ENCODE measurements at regions not wholly inside any gene's neighbourhood (a gene's known extent, or its start where the extent isn't known, plus 50 kb on each side); places are given as distances from the start of the nearest gene placed in this dataset.

DNA sequence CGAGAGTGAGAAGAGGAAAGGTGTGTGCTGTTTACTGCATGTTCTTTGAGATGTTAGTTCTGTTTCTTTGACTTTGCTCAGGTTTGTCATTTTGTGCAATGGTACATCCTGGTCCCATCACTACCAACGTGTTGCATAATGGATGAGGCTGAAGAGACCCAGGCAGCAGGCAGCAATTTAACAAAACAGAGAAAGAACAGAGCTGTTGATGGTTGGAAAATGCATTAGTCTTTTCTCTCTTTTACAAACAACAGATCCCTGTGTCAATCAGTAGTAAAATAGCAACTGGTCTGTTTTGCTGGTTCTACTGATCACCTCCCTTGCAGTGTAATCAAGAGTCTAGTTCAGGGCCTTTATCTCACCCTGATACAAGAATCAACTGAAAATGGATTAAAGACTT, 64.8 kb upstream of the LIMCH1 start:
- H3K27ac ChIP-seq (ENCODE audit: low read length) = no peak overlapping the region
- H3K36me3 ChIP-seq (replicated peaks; ENCODE audit: low read depth, low read length) = no peaks in the 10 kb centered on the region
- no peak overlapping the region for H3K4me2 ChIP-seq (ENCODE audit: low read length)
- H3K4me3 ChIP-seq (ENCODE audit: low read length) = no peak overlapping the region
- H4K20me1 ChIP-seq (ENCODE audit: insufficient read depth, low read length) = no peaks in the 10 kb centered on the region
- H2AFZ ChIP-seq (ENCODE audit: low read depth, low read length) = no peak overlapping the region
- peaks cover 15% of the 10 kb centered on the region; the same call in 1 of the 2 replicates for H3K27me3 ChIP-seq (ENCODE audit: low read depth, low read length)
- TF ChIP-seq, protein P1, sequence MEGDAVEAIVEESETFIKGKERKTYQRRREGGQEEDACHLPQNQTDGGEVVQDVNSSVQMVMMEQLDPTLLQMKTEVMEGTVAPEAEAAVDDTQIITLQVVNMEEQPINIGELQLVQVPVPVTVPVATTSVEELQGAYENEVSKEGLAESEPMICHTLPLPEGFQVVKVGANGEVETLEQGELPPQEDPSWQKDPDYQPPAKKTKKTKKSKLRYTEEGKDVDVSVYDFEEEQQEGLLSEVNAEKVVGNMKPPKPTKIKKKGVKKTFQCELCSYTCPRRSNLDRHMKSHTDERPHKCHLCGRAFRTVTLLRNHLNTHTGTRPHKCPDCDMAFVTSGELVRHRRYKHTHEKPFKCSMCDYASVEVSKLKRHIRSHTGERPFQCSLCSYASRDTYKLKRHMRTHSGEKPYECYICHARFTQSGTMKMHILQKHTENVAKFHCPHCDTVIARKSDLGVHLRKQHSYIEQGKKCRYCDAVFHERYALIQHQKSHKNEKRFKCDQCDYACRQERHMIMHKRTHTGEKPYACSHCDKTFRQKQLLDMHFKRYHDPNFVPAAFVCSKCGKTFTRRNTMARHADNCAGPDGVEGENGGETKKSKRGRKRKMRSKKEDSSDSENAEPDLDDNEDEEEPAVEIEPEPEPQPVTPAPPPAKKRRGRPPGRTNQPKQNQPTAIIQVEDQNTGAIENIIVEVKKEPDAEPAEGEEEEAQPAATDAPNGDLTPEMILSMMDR (IDR thresholded peaks at IDR 0.05; ENCODE audit: low read depth, low read length) = no peak
- TF ChIP-seq EZH2phosphoT487 (IDR thresholded peaks at IDR 0.05; ENCODE audit: low read depth) = no peak
- no peak overlapping the region for H3K9ac ChIP-seq (ENCODE audit: low read length)
- H3K4me1 ChIP-seq (ENCODE audit: low read length) = no peaks in the 10 kb centered on the region
- H3K79me2 ChIP-seq (ENCODE audit: low read length) = no peaks in the 10 kb centered on the region
- H3K9me3 ChIP-seq (ENCODE audit: insufficient read depth, low read length) = no peaks in the 10 kb centered on the region

DNA sequence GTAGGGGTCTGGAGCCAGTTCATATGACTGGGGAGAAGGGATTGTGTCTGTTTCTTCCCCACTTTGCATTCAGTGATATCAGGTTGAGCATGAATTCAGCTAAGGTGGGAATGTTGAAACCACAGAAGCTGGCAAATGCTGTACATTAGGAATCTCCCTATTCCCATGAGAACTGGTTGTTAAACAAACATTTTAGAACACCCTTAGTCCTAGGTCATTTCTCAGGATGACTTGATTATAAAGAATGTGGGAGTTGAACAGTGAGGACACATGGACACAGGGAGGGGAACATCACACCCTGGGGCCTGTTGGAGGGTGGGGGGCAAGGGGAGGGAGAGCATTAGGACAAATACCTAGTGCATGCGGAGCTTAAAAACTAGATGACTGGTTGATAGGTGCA, 62.6 kb upstream of the LIMCH1 start:
- Histone ChIP-seq H2AFZ (ENCODE audit: low read depth, low read length) (no peak overlapping the region), H3K79me2 (ENCODE audit: low read length) (no peaks in the 10 kb centered on the region), H4K20me1 (ENCODE audit: insufficient read depth, low read length) (no peaks in the 10 kb centered on the region), H3K4me3 (ENCODE audit: low read length) (no peak overlapping the region), H3K4me2 (ENCODE audit: low read length) (no peak overlapping the region), H3K9me3 (ENCODE audit: insufficient read depth, low read length) (no peaks in the 10 kb centered on the region), H3K27ac (ENCODE audit: low read length) (no peak overlapping the region), H3K4me1 (ENCODE audit: low read length) (no peaks in the 10 kb centered on the region), H3K27me3 (ENCODE audit: low read depth, low read length) (peaks cover 15% of the 10 kb centered on the region; the same call in 1 of the 2 replicates), H3K36me3 (replicated peaks; ENCODE audit: low read depth, low read length) (no peaks in the 10 kb centered on the region), H3K9ac (ENCODE audit: low read length) (no peak overlapping the region)
- no peak for TF ChIP-seq EZH2phosphoT487 (IDR thresholded peaks at IDR 0.05; ENCODE audit: low read depth)
- TF ChIP-seq, protein P1 (IDR thresholded peaks at IDR 0.05; ENCODE audit: low read depth, low read length) = no peak

- Histone ChIP-seq H3K4me2 (ENCODE audit: low read length) (no peak overlapping the region), H3K9me3 (ENCODE audit: insufficient read depth, low read length) (no peaks in the 10 kb centered on the region), H3K27ac (ENCODE audit: low read length) (no peak overlapping the region)
These were observed 61.6 kb upstream of the LIMCH1 start for GRCh38 chr4:41476310-41476885.

DNA sequence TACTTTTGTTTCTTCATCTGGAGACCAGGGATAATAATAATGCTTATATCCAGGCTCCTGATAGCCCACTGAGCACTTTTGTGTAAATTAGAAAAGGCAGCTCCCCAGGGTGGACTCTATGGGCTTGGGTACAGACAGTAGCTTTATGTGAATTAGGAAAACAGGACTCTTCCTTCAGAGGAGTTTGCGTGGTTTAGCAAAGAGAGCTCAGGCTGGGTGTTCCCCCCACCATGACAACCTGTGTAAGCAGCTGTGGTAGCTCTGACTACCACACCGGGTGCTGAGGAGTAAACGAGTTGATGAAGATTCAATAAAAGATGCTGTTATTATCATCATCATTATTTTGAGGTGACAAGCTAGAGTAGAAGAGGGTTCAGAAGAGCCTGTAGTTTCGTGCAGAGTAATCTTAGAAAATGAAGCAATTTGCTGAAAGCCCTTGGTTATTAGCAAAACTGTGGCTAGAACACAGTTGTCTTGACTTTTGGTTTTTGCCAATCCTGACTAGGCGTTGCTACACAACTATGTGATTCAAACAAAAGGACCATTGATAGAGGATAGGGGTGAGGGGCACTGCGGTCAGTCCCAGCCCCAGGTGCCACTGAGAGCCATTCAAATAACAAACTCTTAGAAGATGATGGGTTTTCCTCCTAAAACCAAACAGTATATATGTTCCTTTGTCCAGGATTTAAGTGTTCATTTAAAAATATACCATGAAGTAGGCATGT, 60.6 kb upstream of the LIMCH1 start:
- Histone ChIP-seq H2AFZ (ENCODE audit: low read depth, low read length) (no peak overlapping the region), H3K79me2 (ENCODE audit: low read length) (no peaks in the 10 kb centered on the region), H3K36me3 (replicated peaks; ENCODE audit: low read depth, low read length) (no peaks in the 10 kb centered on the region), H4K20me1 (ENCODE audit: insufficient read depth, low read length) (no peaks in the 10 kb centered on the region), H3K9ac (ENCODE audit: low read length) (no peak overlapping the region), H3K4me3 (ENCODE audit: low read length) (no peak overlapping the region), H3K9me3 (ENCODE audit: insufficient read depth, low read length) (no peaks in the 10 kb centered on the region), H3K4me1 (ENCODE audit: low read length) (no peaks in the 10 kb centered on the region), H3K27ac (ENCODE audit: low read length) (no peak overlapping the region), H3K4me2 (ENCODE audit: low read length) (no peak overlapping the region), H3K27me3 (ENCODE audit: low read depth, low read length) (peaks cover 13% of the 10 kb centered on the region; the same call in 1 of the 2 replicates)
- TF ChIP-seq EZH2phosphoT487 (IDR thresholded peaks at IDR 0.05; ENCODE audit: low read depth) = no peak
- TF ChIP-seq, protein P1 (IDR thresholded peaks at IDR 0.05; ENCODE audit: low read depth, low read length) = no peak

More at GRCh38 chr4:41476310-41476885, 61.6 kb upstream of the LIMCH1 start:
- Histone ChIP-seq H3K9ac (ENCODE audit: low read length) (no peak overlapping the region), H3K27me3 (ENCODE audit: low read depth, low read length) (peaks cover 15% of the 10 kb centered on the region; the same call in 1 of the 2 replicates), H3K4me1 (ENCODE audit: low read length) (no peaks in the 10 kb centered on the region), H2AFZ (ENCODE audit: low read depth, low read length) (no peak overlapping the region), H3K4me3 (ENCODE audit: low read length) (no peak overlapping the region), H4K20me1 (ENCODE audit: insufficient read depth, low read length) (no peaks in the 10 kb centered on the region), H3K79me2 (ENCODE audit: low read length) (no peaks in the 10 kb centered on the region), H3K36me3 (replicated peaks; ENCODE audit: low read depth, low read length) (no peaks in the 10 kb centered on the region)
- no peak for TF ChIP-seq EZH2phosphoT487 (IDR thresholded peaks at IDR 0.05; ENCODE audit: low read depth)
- TF ChIP-seq, protein P1 (IDR thresholded peaks at IDR 0.05; ENCODE audit: low read depth, low read length) = no peak

Data from OCI-LY3 (cell line).